Osteoblast (primary cell): ENCODE measurements at regions not wholly inside any gene's neighbourhood (a gene's known extent, or its start where the extent isn't known, plus 50 kb on each side); places are given as distances from the start of the nearest gene placed in this dataset.
A peak's percentile ranks its signal among the peaks of the same experiment; 100 is the strongest.

ENCODE experiments used
- DNase-seq: peaks from one replicate; pipeline ENCODE4 v3.0.0; 2011; ENCODE audit warnings: low spot score, mixed read lengths; ENCODE audit not compliant: insufficient read length; ENCODE audit errors: missing footprints
- H2AFZ ChIP-seq: 2 replicates; pipeline ENCODE4 v1.6.0; 2011; ENCODE audit warnings: mild to moderate bottlenecking, low read length
- H3K27ac ChIP-seq: 2 replicates; pipeline ENCODE4 v1.5.1; 2011; ENCODE audit warnings: mild to moderate bottlenecking, low read depth, low read length, moderate library complexity
- H3K27me3 ChIP-seq: 2 replicates; pipeline ENCODE4 v1.6.0; 2012; ENCODE audit warnings: mild to moderate bottlenecking, control low read depth, inconsistent platforms, low read length, moderate library complexity; ENCODE audit not compliant: insufficient read depth
- H3K36me3 ChIP-seq: 2 replicates; pipeline ENCODE4 v1.5.1; 2011; ENCODE audit warnings: mild to moderate bottlenecking, low read length, control low read depth, moderate library complexity; ENCODE audit not compliant: insufficient read depth
- H3K4me1 ChIP-seq: 2 replicates; pipeline ENCODE4 v1.5.1; 2011; ENCODE audit warnings: mild to moderate bottlenecking, low read length, control low read depth, moderate library complexity; ENCODE audit not compliant: insufficient read depth
- H3K4me2 ChIP-seq: 2 replicates; pipeline ENCODE4 v1.6.0; 2011; ENCODE audit warnings: mild to moderate bottlenecking, low read length; ENCODE audit not compliant: insufficient read depth
- H3K4me3 ChIP-seq: fragments of 200-600 bp; sonication (generic); 3 replicates; pipeline ENCODE4 v1.5.1; 2012; ENCODE audit warnings: mild to moderate bottlenecking, low read length, inconsistent platforms; ENCODE audit not compliant: insufficient read depth
- H3K79me2 ChIP-seq: 2 replicates; pipeline ENCODE4 v1.6.0; 2012; ENCODE audit warnings: mild to moderate bottlenecking, low read length, control low read depth, inconsistent platforms; ENCODE audit not compliant: insufficient read depth
- H3K9me3 ChIP-seq: 2 replicates; pipeline ENCODE4 v1.5.1; 2011; ENCODE audit warnings: low read depth, low read length, control low read depth
- H4K20me1 ChIP-seq: 2 replicates; pipeline ENCODE4 v1.6.0; 2012; ENCODE audit warnings: mild to moderate bottlenecking, low read length, control low read depth; ENCODE audit not compliant: insufficient read depth
- TF ChIP-seq, protein P1 (sequence below): IDR thresholded peaks from 2 replicates; pipeline ENCODE4 v1.5.1; 2011; ENCODE audit warnings: mild to moderate bottlenecking, low read depth, low read length, moderate library complexity; ENCODE audit errors: extremely low read depth

DNA sequence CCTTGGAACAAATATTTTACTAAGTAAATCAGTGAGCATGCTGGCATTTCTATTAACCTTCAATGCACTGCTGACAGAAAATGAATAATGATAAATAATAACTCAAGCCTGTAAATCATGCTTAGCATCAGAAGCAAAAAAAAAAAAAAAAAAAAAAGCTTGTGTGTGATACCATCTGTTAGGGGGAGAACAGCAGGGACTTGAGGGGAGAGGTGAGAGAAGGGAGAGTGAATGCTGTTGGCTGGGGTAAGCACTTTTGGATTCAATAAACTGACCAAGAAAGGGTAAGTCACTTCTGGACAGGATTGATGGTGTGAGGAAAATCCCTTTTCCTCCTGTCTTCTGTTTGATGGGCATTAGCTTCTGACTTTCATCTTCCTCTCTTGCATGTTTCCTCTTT lies 996.4 kb downstream of the KCNMA1 start:
- Histone ChIP-seq H3K27ac (no peak overlapping the region), H3K79me2 (no peaks in the 10 kb centered on the region), H3K27me3 (no peaks in the 10 kb centered on the region), H2AFZ (no peak overlapping the region), H4K20me1 (no peaks in the 10 kb centered on the region), H3K36me3 (no peaks in the 10 kb centered on the region), H3K4me3 (no peak overlapping the region), H3K4me2 (no peak overlapping the region), H3K9me3 (no peaks in the 10 kb centered on the region), H3K4me1 (no peaks in the 10 kb centered on the region)
- TF ChIP-seq, protein P1, sequence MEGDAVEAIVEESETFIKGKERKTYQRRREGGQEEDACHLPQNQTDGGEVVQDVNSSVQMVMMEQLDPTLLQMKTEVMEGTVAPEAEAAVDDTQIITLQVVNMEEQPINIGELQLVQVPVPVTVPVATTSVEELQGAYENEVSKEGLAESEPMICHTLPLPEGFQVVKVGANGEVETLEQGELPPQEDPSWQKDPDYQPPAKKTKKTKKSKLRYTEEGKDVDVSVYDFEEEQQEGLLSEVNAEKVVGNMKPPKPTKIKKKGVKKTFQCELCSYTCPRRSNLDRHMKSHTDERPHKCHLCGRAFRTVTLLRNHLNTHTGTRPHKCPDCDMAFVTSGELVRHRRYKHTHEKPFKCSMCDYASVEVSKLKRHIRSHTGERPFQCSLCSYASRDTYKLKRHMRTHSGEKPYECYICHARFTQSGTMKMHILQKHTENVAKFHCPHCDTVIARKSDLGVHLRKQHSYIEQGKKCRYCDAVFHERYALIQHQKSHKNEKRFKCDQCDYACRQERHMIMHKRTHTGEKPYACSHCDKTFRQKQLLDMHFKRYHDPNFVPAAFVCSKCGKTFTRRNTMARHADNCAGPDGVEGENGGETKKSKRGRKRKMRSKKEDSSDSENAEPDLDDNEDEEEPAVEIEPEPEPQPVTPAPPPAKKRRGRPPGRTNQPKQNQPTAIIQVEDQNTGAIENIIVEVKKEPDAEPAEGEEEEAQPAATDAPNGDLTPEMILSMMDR: no peak
- DNase-seq: no peak

DNA sequence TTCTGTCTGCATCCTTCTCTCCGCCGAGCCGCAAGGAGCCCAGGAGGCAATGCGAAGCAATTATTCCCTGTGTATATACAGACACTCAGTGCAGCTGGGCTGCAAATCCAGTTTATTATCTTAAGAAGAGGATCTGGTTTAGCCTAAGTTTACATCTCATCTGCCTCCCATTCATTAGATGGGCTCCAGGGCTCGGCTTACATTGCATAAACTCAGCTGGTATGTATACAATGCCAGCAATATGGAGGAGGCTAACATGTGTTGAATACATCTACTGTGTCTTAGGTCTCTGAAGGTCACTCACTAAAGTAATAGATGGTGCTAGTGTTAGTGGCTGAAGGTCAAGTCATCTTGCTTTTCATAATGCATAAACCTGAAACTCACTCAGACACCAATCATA lies 996.8 kb downstream of the KCNMA1 start:
- no peak overlapping the region for H3K4me2 ChIP-seq
- no peaks in the 10 kb centered on the region for H4K20me1 ChIP-seq
- no peak overlapping the region for H2AFZ ChIP-seq
- no peaks in the 10 kb centered on the region for H3K27me3 ChIP-seq
- no peaks in the 10 kb centered on the region for H3K4me1 ChIP-seq
- TF ChIP-seq, protein P1: no peak
- no peak for DNase-seq
- no peaks in the 10 kb centered on the region for H3K9me3 ChIP-seq
- H3K36me3 ChIP-seq: no peaks in the 10 kb centered on the region
- no peaks in the 10 kb centered on the region for H3K79me2 ChIP-seq
- no peak overlapping the region for H3K4me3 ChIP-seq
- H3K27ac ChIP-seq: no peak overlapping the region

DNA sequence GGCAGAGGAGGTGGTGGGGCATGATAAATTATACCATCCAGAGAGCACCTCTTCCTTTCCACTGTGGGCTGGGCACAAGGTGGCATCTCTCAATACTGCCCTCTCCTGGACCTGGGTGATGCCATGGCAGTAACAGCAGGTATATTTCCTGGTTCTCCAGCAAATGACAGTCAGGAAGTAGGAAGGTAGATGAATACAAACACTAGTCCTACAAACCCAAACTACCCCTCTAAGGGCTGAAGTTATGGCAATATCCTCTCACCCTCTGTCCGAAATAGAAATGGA lies 1004.9 kb downstream of the KCNMA1 start:
- Histone ChIP-seq H2AFZ (peak overlapping the region; percentile 68), H3K27ac (no peak overlapping the region), H3K27me3 (no peaks in the 10 kb centered on the region), H3K4me2 (peak overlapping the region; percentile 67), H3K4me1 (no peaks in the 10 kb centered on the region), H3K9me3 (no peaks in the 10 kb centered on the region), H3K79me2 (no peaks in the 10 kb centered on the region), H4K20me1 (no peaks in the 10 kb centered on the region), H3K4me3 (peak overlapping the region; percentile 39), H3K36me3 (no peaks in the 10 kb centered on the region)
- TF ChIP-seq, protein P1: peak; percentile 53
- DNase-seq: no peak

DNA sequence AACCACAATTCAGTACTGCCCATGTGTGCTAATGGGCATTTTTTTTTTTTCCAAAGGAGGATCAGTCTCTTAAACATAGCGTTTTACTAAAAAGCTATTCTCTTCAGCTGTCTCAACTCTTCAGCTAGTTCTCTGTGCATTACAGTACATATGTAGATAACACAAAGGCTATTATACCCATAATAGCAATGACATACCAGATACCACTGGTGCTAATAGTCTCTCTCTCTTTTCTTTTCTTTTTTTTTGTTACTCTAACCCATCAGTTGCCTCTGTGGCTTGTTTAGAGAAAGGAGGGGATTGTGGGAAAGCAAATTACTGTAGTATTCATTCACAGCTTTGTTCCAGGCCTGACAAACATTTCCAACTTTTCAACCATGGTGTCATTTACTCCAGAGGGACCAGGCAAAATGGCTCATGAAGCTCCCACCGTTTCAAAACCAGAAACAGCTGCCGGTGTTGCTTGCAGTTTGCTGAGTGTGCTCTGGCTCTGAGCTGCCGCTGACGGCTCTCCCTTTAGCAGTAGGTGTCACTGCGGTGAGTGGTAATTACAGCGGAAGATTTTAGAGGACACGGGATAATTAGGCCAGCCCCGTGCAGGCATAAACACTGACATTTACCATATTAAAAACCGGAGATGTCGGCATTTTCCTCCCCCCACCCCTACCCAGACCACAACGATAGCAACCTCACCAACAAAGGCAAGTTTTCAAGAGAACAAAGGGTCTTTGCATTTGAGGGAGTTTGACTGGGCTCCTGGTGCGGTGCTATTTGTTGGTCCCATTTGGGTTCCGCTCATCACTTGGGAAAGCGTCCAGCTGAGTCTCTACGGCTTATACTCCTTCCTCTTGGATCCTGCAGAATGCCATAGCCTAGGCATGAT lies 1005.5 kb downstream of the KCNMA1 start:
- peak overlapping the region; percentile 39 for H3K4me3 ChIP-seq
- peak; percentile 38 for DNase-seq

More for the DNA sequence above, 1005.5 kb downstream of the KCNMA1 start:
- no peaks in the 10 kb centered on the region for H3K36me3 ChIP-seq
- peak overlapping the region; percentile 67 for H3K4me2 ChIP-seq
- TF ChIP-seq, protein P1: no peak
- H3K9me3 ChIP-seq: no peaks in the 10 kb centered on the region
- H3K27ac ChIP-seq: no peak overlapping the region
- no peaks in the 10 kb centered on the region for H3K27me3 ChIP-seq
- no peaks in the 10 kb centered on the region for H4K20me1 ChIP-seq
- H2AFZ ChIP-seq: peak overlapping the region; percentile 68
- H3K4me1 ChIP-seq: no peaks in the 10 kb centered on the region
- H3K79me2 ChIP-seq: no peaks in the 10 kb centered on the region
